ENCODE measurements at regions not wholly inside any gene's neighbourhood (a gene's known extent, or its start where the extent isn't known, plus 50 kb on each side); places are given as distances from the start of the nearest gene placed in this dataset.
"Not testable (repeated sequence)": the region's sequence is repeated elsewhere in the genome, so short reads cannot be mapped to it uniquely, and the experiment has no call there.

DNA sequence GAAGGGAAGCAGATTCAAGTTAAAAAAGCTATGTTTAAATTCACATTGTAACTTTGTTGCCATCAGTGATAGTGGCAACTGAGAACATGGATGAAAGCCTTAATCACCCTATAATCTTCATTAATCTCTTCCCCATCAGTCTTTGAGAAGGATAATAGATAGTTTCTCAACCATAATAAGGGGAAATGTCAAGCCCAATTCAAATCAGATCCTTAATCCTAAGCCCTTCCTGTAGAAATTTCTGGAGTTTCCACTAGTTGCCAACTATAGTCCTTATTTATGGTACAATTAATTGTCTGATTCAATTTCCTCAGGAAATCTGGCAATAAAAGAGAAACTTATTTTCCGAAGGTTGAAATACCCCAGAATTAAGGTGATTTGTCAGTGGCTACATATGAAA, 431.8 kb downstream of the ZWINT start:
- intact Hi-C loops (cut with micrococcal nuclease) = no loop called here

DNA sequence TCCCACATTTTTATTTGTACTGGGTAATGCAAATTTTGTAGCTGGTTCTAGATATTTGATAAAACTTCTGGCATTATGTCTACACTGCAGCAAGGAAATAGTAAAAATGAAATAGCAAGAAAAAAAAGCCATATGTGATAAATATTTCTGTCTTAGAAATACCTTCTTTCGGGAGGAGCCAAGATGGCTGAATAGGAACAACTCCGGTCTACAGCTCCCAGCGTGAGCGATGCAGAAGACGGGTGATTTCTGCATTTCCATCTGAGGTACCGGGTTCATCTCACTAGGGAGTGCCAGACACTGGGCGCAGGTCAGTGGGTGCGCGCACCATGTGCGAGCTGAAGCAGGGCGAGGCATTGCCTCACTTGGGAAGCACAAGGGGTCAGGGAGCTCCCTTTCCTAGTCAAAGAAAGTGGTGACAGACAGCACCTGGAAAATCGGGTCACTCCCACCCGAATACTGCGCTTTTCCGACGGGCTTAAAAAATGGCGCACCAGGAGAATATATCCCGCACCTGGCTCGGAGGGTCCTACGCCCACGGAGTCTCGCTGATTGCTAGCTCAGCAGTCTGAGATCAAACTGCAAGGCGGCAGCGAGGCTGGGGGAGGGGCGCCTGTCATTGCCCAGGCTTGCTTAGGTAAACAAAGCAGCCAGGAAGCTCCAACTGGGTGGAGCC, 461.4 kb downstream of the ZWINT start:
- intact Hi-C loops (cut with micrococcal nuclease) = not testable (repeated sequence)

DNA sequence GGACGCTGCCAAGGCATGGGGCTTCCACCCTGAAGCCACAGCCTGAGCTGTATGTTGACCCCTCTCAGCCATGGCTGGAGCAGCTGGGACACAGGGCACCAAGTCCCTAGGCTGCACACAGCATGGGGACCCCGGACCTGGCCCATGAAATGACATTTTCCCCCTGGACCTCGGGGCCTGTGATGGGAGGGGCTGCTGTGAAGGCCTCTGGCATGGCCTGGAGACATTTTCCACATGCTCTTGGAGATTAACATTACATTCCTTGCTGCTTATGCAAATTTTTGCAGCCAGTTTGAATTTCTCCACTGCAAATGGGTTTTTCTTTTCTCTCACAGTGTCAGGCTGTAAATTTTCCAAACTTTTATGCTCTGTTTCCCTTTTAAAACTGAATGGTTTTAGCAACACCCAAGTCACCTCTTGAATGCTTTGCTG, 463.6 kb downstream of the ZWINT start:
- intact Hi-C loops (cut with micrococcal nuclease) = no loop called here

DNA sequence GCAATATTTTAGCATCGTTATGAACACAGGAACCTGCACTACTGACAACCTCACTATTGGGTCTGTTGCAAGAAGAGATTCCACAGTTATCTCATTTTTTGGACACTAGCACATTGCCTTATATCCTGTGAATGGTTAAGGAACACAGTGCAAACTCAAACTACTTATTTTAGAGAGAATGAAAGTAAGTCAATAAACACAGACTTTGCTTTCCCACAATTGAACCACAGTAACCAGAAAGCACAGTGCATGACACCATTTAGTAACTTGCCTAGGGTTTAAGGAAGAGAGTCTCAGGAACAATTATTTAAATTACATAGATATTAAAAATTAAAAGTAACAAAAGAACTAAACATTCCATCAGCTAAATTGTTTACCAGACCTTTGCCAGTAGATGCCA, 468.8 kb downstream of the ZWINT start:
- intact Hi-C loops (cut with micrococcal nuclease) = no loop called here

DNA sequence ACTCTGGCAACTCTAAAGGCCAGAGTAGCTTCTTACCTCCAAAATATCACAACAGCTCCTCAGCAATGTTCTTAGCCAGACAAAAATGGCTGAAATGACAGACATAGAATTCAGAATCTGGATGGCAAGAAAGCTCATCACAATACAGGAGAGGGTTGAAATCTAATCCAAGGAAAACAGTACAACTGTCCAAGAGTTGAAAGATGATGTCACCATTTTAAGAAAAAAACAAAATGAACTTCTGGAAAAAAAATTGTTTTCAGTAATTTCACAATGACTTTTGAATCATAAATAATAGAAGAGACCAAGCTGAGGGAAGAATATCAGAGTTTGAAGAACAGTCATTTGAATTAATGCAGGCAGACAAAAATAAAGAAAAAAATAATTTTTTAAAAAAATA, 479.5 kb downstream of the ZWINT start:
- intact Hi-C loops (cut with micrococcal nuclease) = no loop called here

DNA sequence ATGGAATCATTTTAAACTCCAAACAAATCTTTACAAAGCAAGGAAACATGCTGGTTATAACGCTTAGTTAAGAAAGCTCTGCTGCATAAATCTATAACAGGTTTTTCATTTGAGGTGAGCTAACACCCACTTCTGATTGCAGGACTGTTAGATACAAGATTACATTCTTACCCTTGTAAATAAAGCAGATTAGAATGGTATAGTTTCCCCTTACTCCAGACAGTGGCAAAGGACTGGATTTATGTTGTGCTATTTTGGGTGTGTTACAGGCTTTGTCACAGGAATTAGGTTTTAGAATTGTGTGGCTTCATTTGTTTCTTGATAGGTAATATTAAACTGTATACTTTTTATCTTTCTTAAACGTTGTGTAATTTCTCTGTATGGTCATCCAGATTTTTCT, 487.6 kb downstream of the ZWINT start:
- intact Hi-C loops (cut with micrococcal nuclease) = no loop called here

DNA sequence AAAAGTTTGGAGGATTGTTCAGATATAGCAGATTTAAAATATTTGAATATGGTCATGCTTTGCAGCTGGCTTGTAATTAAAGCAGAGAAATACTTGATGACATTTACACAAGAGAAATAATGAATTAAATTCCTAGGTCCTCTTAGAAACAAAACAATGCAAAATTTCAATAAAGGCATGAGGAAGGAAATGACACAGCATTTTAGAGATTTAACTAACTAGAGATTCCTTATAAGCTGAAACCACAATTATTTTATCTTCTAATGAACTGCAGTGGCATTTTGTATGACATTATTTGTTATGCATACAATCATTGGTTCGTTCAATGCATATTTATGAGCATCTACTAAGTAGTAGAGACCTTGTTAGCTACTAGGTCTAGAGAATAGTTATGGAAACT, 490.9 kb downstream of the ZWINT start:
- intact Hi-C loops (cut with micrococcal nuclease) = no loop called here

DNA sequence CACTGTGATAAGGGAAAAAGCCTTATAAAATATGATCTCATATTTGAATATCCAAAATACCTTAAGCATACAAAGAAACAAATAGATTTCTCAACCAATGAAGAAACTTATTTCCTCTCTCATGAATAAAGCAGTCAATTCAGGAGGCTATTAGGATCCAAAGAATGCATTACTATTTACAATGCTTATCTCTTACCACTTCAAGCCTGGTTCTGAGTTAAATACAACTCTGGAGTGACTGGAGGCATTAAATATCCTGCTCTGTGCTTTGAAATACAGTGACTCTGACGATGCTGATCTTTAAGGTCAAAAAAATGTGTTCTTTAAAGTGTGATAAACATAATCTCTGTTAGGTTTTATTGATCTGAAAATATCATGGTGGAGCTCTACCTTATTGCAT, 493.2 kb downstream of the ZWINT start:
- intact Hi-C loops (cut with micrococcal nuclease) = no loop called here

DNA sequence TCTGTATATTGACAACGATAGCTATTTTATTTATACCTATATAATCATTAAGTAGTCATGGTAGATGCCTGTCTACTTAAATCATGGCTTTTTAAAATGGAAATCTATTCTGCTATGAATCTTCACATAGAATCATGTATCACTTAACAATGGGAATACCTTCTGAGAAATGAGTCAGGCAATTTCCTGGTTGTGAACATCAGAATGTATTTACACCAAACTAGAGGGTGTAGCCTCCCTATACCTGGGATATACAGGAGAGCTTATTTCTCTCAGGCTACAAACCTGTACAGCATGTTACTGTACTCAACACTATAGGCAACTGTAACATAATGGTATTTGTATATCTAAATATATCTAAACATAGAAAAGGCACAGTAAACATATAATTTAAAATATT, 502.3 kb downstream of the ZWINT start:
- intact Hi-C loops (cut with micrococcal nuclease) = no loop called here

DNA sequence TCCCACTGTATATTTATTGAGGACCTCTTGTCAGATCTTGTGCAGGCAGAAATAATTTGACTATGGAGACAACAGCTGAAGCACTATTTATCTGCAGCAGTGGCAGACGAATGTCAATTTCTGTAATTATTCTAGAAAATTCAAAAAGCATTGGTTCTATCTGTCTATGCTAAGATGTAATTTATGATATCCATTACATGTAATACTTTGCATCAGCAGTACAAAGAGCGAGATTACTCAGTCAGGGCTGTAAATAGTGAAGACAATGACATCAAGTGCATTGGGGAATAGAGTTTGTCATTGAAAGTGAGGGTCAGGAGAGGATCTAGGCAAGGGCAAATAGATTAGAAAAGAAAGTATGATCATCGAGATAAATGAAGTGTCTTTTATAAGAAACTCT, 508.2 kb downstream of the ZWINT start:
- intact Hi-C loops (cut with micrococcal nuclease) = no loop called here

DNA sequence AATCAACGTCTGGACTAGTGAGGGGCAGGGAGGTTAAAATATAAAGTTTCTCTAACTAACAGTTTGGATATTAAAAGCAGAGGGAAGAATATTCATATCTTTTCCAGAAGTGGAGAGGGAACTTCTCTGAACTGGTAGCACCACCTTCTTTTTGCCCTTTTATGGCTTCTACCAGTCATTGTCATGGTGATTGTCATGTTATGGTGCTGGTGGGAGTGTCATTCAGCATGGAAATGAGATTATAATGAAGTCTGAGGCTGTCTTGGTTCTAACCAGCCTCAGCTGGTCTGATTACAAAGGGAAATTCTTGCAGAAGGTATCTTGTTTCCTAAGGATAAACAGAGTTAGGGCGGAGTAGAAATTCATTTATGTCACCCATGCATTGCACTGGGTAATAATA, 523.8 kb downstream of the ZWINT start:
- intact Hi-C loops (cut with micrococcal nuclease) = no loop called here

DNA sequence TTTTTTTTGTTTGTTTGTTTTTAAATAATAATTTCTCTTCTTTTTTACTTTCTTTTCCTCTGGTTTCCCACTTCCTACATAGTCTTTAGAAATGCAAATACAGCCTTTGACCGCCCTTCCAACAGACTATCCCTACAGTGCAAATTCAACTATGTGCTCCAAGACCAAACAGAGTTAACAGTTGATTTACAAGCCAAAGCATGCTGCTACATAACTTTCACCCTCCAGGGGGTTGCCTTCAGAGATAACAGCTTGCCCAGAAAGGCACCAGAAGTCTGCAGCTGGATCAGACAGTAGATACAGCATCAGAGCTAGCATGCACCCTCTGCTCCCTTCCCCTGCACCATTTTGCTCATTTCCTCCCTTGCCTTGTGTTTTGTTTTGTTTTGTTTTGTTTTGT, 539.0 kb downstream of the ZWINT start:
- intact Hi-C loops (cut with micrococcal nuclease) = no loop called here

DNA sequence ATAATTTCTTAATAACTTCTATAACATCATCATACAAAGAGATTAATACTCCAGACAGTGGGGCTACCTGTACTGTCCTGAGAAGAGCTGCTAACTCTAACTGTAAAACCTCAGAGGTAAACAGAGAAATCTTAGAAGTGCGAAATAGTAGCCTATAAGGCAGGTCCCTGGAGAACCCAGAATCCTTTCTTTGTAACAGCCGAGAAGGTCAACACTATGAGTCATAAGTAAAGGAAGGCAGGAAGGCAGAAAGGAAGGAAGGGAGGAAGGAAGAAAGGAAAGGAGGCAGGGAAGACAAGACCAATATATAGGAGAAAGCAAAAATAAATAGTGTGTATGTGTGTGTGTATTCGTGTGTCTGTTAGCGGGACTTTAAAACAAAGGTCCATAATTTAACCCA, 540.6 kb downstream of the ZWINT start:
- intact Hi-C loops (cut with micrococcal nuclease) = no loop called here

DNA sequence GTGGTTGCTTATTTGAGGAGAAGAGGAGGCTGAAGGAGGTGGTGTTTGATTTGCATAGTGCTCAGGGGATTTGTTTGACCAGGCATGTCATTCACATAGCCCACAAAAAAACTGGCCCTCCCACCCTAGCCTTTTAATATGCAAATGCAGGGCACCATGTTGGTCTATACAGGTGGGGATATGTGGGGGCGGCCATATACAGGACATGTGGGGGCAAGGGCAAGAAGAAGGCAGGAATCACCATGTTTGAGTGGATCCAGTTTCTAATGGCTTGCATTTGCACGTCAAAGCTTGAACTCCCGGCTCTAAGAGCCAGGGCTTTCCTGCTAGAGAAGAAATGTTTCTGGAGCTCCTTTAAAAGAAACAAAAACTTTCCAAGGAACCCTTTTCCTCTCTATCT, 541.0 kb downstream of the ZWINT start:
- intact Hi-C loops (cut with micrococcal nuclease) = no loop called here

DNA sequence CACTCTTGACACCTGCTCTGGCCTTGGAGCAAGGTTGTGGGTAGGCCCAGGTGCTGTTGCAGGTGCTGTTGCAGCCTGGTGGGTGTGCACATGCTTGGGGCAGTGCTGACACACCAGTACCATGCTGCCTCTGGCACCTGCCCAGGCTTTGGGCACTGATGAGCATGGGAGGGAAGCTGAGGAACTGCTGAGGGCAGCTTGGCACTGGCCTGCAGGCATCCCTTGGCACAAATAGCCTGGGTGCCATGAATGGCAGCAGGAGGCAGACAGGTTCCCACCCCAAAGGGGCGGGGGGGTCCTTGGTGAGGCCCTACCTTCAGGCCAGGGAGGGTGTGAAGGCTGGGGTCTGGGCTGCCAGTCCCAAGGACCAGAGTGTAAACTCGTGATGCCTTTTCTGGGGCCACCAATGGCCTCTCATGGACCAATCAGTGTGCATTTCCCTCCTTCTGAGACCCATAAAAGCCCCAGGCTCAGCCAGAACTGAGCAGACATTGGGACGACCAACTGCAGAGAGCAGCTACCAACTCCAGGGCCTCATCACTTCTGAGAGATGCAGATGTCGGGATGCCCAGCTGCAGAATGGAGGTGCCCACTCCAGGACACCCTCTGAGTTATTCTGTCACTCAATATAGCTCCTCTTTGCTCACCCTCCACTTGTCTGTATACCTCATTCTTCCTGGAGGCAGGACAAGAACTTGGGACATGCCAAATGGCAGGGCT, 547.4 kb downstream of the ZWINT start:
- intact Hi-C loops (cut with micrococcal nuclease) = no loop called here

DNA sequence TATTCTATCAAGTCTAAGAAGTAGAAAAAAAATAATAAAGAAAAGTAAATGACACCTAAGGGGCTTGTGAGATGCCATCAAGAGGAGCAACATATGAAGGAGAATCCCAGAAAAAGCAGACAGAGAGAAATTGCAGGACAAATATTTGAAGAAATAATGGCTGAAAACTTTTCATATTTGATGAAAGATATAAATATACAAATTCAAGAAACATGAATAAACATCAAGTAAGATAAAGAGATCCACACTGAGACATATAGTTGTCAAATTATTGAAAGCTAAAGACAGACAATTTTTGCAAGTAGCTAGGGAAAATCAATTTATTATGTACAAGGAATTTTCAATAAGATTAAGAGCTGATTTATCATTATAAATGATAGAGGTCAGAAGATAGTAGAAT, 558.0 kb downstream of the ZWINT start:
- intact Hi-C loops (cut with micrococcal nuclease) = no loop called here

DNA sequence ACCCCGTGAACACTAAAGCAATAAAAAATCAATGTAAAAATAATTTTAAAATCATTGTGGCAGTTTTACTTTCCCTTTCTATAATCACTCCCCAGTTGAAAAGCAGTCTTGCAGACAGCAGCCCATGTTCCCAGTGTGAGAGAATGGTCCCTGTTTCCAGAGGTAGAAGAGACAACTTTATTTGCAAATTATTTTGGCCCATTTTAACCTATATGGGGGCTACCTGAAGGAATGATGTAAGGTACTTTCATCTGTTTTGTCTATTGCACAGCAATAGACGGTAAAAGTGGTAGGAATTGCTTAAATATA, 559.8 kb downstream of the ZWINT start:
- intact Hi-C loops (cut with micrococcal nuclease) = no loop called here

DNA sequence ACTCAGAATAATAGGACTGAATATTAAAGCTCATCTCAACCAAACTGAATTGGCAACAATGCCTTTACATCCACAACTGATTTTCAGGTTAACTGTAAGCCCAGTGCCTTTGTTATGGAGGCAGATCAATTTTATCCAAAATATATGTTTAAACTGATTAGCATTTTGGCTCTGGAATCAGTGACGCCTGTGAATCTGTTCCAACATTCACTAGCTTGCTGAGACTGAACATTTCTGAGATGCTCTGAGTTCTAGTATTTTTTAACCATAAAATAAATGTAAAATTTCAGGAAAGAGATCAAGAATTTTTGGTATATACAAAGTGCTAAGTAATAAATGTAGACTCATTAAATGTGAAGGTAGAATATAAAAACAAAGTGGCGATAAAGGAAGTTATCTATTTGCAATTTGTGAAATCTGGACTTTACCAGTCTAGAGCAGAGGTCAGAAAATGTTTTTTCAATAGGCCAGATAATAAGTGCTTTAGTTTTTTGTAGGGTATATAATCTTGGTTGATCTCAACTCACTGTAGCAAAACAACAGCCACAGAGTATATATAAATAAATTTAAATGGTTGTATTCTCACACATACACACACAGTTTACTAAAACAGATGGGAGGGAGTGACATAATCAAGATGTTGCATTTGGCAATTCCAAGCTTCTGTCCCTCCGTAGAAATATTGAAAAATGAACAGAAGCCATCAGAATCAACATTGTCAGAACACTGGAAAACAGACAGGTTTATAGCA, 560.3 kb downstream of the ZWINT start:
- intact Hi-C loops (cut with micrococcal nuclease) = no loop called here

DNA sequence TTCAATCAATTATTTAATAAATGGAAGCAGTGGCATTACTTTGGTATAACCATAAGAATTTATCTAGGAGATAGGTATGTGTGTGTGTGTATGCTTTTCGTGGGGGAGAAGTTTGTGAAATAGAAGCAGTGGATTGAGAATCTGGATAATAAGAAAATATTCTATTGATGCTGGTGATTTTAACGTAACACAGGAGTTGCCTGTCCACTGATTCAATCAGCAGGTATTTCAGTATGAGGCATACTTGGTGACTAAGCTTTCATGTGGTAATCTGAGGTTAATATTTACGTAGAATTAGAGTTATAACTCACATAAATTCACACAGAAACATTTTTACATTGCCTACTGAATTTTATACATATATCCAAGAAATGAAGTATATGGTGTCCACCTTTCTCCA, 568.0 kb downstream of the ZWINT start:
- intact Hi-C loops (cut with micrococcal nuclease) = no loop called here

DNA sequence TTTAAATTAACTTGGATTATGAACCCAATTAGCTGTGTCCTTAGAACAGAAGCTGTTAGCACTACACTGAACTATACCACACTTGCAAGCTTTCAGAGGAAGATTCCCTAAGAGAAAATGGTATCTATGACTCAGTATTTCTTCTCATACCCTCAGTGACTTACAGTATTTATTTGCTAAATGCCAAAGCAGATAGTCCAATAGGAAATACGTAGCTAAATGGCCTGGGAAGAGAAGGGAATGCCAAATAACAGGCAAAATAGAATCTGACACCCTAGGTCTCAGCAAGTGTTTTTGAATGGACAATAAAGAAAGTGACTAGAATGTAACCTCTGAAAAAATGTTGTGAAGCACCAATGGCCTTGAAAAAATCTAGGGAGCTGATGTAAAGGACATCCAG, 570.8 kb downstream of the ZWINT start:
- intact Hi-C loops (cut with micrococcal nuclease) = loop anchor here (1.0 kb wide), 1 partner anchor 27 kb away; no protein-coding TSS in a partner anchor

DNA sequence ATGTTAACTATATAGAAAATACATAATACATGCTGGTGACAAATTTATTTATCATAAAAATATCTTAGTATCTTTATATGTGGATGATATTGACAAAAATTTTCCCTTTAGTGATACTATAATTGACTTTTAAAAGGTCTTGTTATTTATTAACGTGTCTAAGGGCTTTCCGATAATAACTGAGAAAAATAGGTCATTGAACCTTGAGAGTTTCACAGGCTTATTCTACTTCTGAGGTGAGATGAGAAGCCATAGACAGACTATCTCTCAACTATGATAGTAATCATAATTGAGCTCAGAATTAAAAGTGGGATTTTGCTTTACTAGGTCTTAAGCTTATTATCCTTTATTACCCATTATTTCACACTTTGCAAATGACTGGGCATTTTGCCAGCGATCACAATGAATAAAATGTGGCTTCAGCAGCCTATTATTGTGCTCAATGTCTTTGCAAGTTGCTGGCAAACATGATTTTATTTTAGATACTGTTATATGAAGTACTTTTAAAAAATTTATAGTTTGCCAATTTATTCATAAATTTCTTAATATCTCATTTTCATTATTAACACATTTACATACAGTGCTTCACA, 574.5 kb downstream of the ZWINT start:
- intact Hi-C loops (cut with micrococcal nuclease) = no loop called here

DNA sequence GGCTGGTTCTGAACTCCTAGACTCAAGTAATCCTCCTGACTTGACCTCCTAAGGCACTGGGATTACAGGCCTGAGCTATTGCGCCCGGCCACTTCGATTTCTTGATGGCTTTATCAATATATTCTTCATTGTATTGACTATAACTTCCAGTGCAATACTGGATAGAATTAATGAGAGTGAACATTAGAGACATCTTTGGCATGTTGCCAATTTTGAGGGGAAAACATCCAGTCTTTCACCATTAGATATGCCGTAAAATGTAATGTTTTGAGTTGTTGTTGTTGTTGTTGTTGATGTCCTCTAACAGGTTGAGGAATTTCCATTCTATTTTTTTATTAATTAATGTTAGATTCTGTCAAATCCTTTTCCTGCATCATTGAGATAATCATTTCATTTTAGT, 578.9 kb downstream of the ZWINT start:
- intact Hi-C loops (cut with micrococcal nuclease) = no loop called here

All from T-helper 1 cell treated with Interleukin-12 subunit alpha and Interleukin-12 subunit beta and Interleukin-4 antibody, amounts not matched to agents 30 ng/mL and 1 ng/mL, for 36 hours (primary cell).